CD14-positive monocyte (primary cell): ENCODE measurements at regions not wholly inside any gene's neighbourhood (a gene's known extent, or its start where the extent isn't known, plus 50 kb on each side); places are given as distances from the start of the nearest gene placed in this dataset.

ENCODE experiments used
- DNase-seq, 3 donors: peaks; one replicate each; pipeline ENCODE4 v3.0.0-alpha.2; 2011 to 2022
- H2AFZ ChIP-seq: 2 replicates; pipeline ENCODE4 v1.6.0; 2012; ENCODE audit warnings: mild to moderate bottlenecking, low read depth, low read length, inconsistent platforms; ENCODE audit not compliant: insufficient read depth, poor library complexity, severe bottlenecking
- H3K27ac ChIP-seq, 2 donors: 1 replicate in 1 of 2; 2 replicates in 1 of 2; pipeline ENCODE4 v1.5.1; 2012 to 2013; ENCODE audit warnings: low read length in 2 of 2, control low read depth in 1 of 2, inconsistent platforms in 1 of 2, low read depth in 1 of 2, mild to moderate bottlenecking in 1 of 2
- H3K27me3 ChIP-seq, 2 donors: one replicate each; pipeline versions ENCODE4 v1.6.0 to v1.6.1; 2011 to 2013; ENCODE audit warnings: low read length in 2 of 2; ENCODE audit not compliant: control insufficient read depth in 2 of 2, insufficient read depth in 2 of 2
- H3K36me3 ChIP-seq, 2 donors: replicated peaks in 1 of 2; 1 replicate in 1 of 2; 2 replicates in 1 of 2; pipeline versions ENCODE4 v1.5.1 to v1.6.1; 2012 to 2013; ENCODE audit warnings: low read length in 2 of 2, control low read depth in 1 of 2, inconsistent platforms in 1 of 2, mild to moderate bottlenecking in 1 of 2; ENCODE audit not compliant: insufficient read depth in 2 of 2, control insufficient read depth in 1 of 2
- H3K4me1 ChIP-seq, 2 donors: 1 replicate in 1 of 2; 2 replicates in 1 of 2; pipeline versions ENCODE4 v1.5.1 to v1.6.1; 2012 to 2013; ENCODE audit warnings: low read length in 2 of 2, control low read depth in 1 of 2, inconsistent platforms in 1 of 2, mild to moderate bottlenecking in 1 of 2, moderate library complexity in 1 of 2; ENCODE audit not compliant: insufficient read depth in 2 of 2, control insufficient read depth in 1 of 2
- H3K4me2 ChIP-seq: replicated peaks from 2 replicates; pipeline ENCODE3; 2012; ENCODE audit warnings: low read length, moderate library complexity, mild to moderate bottlenecking; ENCODE audit not compliant: poor library complexity, severe bottlenecking; ENCODE audit errors: extremely low read depth
- H3K4me3 ChIP-seq, 3 experiments: fragments of 200-600 bp in 1 of 3; sonication (generic) in 1 of 3; replicated peaks in 1 of 3; 1 replicate in 2 of 3; 2 replicates in 1 of 3; pipeline ENCODE4 v1.5.1; 2011 to 2013; ENCODE audit warnings: low read length in 3 of 3, mild to moderate bottlenecking in 3 of 3, control low read depth in 2 of 3, low read depth in 2 of 3, inconsistent platforms in 1 of 3, moderate library complexity in 1 of 3
- H3K79me2 ChIP-seq: 2 replicates; pipeline ENCODE4 v1.6.0; 2012; ENCODE audit warnings: mild to moderate bottlenecking, control low read depth, inconsistent platforms, low read length, moderate library complexity; ENCODE audit not compliant: insufficient read depth
- H3K9ac ChIP-seq: 2 replicates; pipeline ENCODE4 v1.6.0; 2017; ENCODE audit warnings: low read length, mild to moderate bottlenecking; ENCODE audit not compliant: insufficient read depth, poor library complexity, severe bottlenecking
- H3K9me3 ChIP-seq, 2 donors: replicated peaks in 1 of 2; 1 replicate in 1 of 2; 2 replicates in 1 of 2; pipeline versions ENCODE4 v1.5.1 to v1.6.1; 2012 to 2013; ENCODE audit warnings: low read length in 2 of 2, control low read depth in 1 of 2; ENCODE audit not compliant: control insufficient read depth in 1 of 2, insufficient read depth in 1 of 2
- H4K20me1 ChIP-seq: 2 replicates; pipeline ENCODE4 v1.6.0; 2012; ENCODE audit warnings: mild to moderate bottlenecking, low read length, control low read depth, moderate library complexity; ENCODE audit not compliant: insufficient read depth
- H3K27ac Mint-ChIP-seq, 7 donors: one replicate each; pipeline ENCODE4 v1.8.0; 2020; ENCODE audit warnings: mild to moderate bottlenecking in 7 of 7, mixed read lengths in 7 of 7, moderate library complexity in 6 of 7, inconsistent platforms in 2 of 7
- H3K27me3 Mint-ChIP-seq, 3 donors: one replicate each; pipeline ENCODE4 v1.8.0; 2021 to 2022; ENCODE audit warnings: low read depth in 3 of 3, mild to moderate bottlenecking in 3 of 3, mixed read lengths in 3 of 3, moderate library complexity in 3 of 3, inconsistent platforms in 1 of 3
- H3K36me3 Mint-ChIP-seq, 2 donors: one replicate each; pipeline ENCODE4 v1.8.0; 2020; ENCODE audit warnings: mixed read lengths in 2 of 2, inconsistent platforms in 1 of 2, mild to moderate bottlenecking in 1 of 2
- H3K4me1 Mint-ChIP-seq: one replicate; pipeline ENCODE4 v1.8.0; 2020; ENCODE audit warnings: mild to moderate bottlenecking, mixed read lengths
- H3K4me3 Mint-ChIP-seq, 2 donors: one replicate each; pipeline ENCODE4 v1.8.0; 2020; ENCODE audit warnings: mild to moderate bottlenecking in 2 of 2, mixed read lengths in 2 of 2, moderate library complexity in 1 of 2
- H3K9me3 Mint-ChIP-seq, 7 donors: one replicate each; pipeline ENCODE4 v1.8.0; 2020 to 2022; ENCODE audit warnings: mixed read lengths in 7 of 7, mild to moderate bottlenecking in 6 of 7, moderate library complexity in 6 of 7, inconsistent platforms in 2 of 7
- CTCF ChIP-seq: fragments of 200-600 bp; IDR thresholded peaks from one replicate; pipeline ENCODE4 v1.8.0; 2022; ENCODE audit warnings: antibody characterized with exemption, mild to moderate bottlenecking
- WGBS: methylation state at CpG from one replicate; pipeline ENCODE4 v1.1.5; 2013; ENCODE audit warnings: missing lambda C conversion rate; ENCODE audit not compliant: insufficient coverage; 5-methylcytosine and 5-hydroxymethylcytosine counted together
- intact Hi-C, 2 donors: fragments of 100-400 bp; cut with micrococcal nuclease; formaldehyde crosslinking; loops; one replicate each; pipeline versions ENCODE4 v1.15.0 to v1.15.1; 2023

- DNase-seq = no peak
- no peaks in the 10 kb centered on the region for H3K36me3 ChIP-seq
- intact Hi-C loops = no loop called here
- Mint-ChIP-seq H3K4me3 (no peak overlapping the region), H3K36me3 (no peaks in the 10 kb centered on the region), H3K27me3 (no peaks in the 10 kb centered on the region), H3K27ac (no peak overlapping the region), H3K9me3 (peaks cover 3 to 6% (median 5%) of the 10 kb centered on the region in 7 donors), H3K4me1 (no peaks in the 10 kb centered on the region)
- no peak overlapping the region for H3K4me2 ChIP-seq
- H3K79me2 ChIP-seq = no peaks in the 10 kb centered on the region
- no peak overlapping the region for H3K27ac ChIP-seq
- H3K27me3 ChIP-seq = no peaks in the 10 kb centered on the region
- WGBS = no CpG with 5 or more reads among the region's 3 CpGs
- H3K4me1 ChIP-seq = no peaks in the 10 kb centered on the region
- no peak overlapping the region for H3K9ac ChIP-seq
- no peak for TF ChIP-seq CTCF
- H3K9me3 ChIP-seq = peaks cover 0 to 5% of the 10 kb centered on the region in 2 donors
- no peak overlapping the region for H2AFZ ChIP-seq
- H4K20me1 ChIP-seq = no peaks in the 10 kb centered on the region
- no peak overlapping the region for H3K4me3 ChIP-seq
These were observed 765.0 kb upstream of the CELF4 start for GRCh38 chr18:38330573-38330972.

GRCh38 chr18:38329145-38329544, 763.5 kb upstream of the CELF4 start:
- H3K27ac Mint-ChIP-seq = no peak overlapping the region
- no peaks in the 10 kb centered on the region for H3K27me3 Mint-ChIP-seq
- intact Hi-C loops = no loop called here
- H3K4me2 ChIP-seq = no peak overlapping the region
- H3K9me3 Mint-ChIP-seq = peaks cover 3 to 7% (median 4%) of the 10 kb centered on the region in 7 donors
- H3K9me3 ChIP-seq = peaks cover 0 to 4% of the 10 kb centered on the region in 2 donors
- no peaks in the 10 kb centered on the region for H3K36me3 ChIP-seq
- H3K4me1 ChIP-seq = no peaks in the 10 kb centered on the region
- no peaks in the 10 kb centered on the region for H3K27me3 ChIP-seq
- no peaks in the 10 kb centered on the region for H3K4me1 Mint-ChIP-seq
- H3K36me3 Mint-ChIP-seq = no peaks in the 10 kb centered on the region
- no peak overlapping the region for H3K9ac ChIP-seq
- no peaks in the 10 kb centered on the region for H3K79me2 ChIP-seq
- no peak overlapping the region for H3K4me3 ChIP-seq
- no peaks in the 10 kb centered on the region for H4K20me1 ChIP-seq
- H3K27ac ChIP-seq = no peak overlapping the region
- no peak overlapping the region for H3K4me3 Mint-ChIP-seq
- DNase-seq = no peak
- H2AFZ ChIP-seq = no peak overlapping the region
- no peak for TF ChIP-seq CTCF
